Activated T-cell treated with anti-CD3 and anti-CD28 coated beads, Interleukin-2, amount 50 U/mL, for 48 hours (primary cell): ENCODE measurements at regions not wholly inside any gene's neighbourhood (a gene's known extent, or its start where the extent isn't known, plus 50 kb on each side); places are given as distances from the start of the nearest gene placed in this dataset.

Experiments used
- DNase-seq, 2 experiments: peaks; one replicate each; pipeline ENCODE4 v3.0.0-alpha.2; 2020

GRCh38 chr12:19627719-19628118 is 188.4 kb downstream of the AEBP2 start:
- no peak for DNase-seq

- no peak for DNase-seq
Measured at GRCh38 chr12:19630536-19630935, 191.2 kb downstream of the AEBP2 start.

GRCh38 chr12:19633194-19633593 is 193.9 kb downstream of the AEBP2 start:
- no peak for DNase-seq

- no peak for DNase-seq
Measured at GRCh38 chr12:19633641-19634040, 194.3 kb downstream of the AEBP2 start.

- no peak for DNase-seq
Measured at GRCh38 chr12:19639781-19640415, 200.6 kb downstream of the AEBP2 start.

GRCh38 chr12:19641235-19642080 is 202.2 kb downstream of the AEBP2 start:
- DNase-seq: no peak

GRCh38 chr12:19642345-19642744 is 203.1 kb downstream of the AEBP2 start:
- DNase-seq: no peak

GRCh38 chr12:19643635-19644034 is 204.3 kb downstream of the AEBP2 start:
- DNase-seq: no peak

GRCh38 chr12:19644571-19644970 is 205.3 kb downstream of the AEBP2 start:
- no peak for DNase-seq

- no peak for DNase-seq
Measured at GRCh38 chr12:19645823-19646222, 206.5 kb downstream of the AEBP2 start.

GRCh38 chr12:19646599-19646998 is 207.3 kb downstream of the AEBP2 start:
- no peak for DNase-seq

GRCh38 chr12:19647806-19648556 is 208.7 kb downstream of the AEBP2 start:
- no peak for DNase-seq

GRCh38 chr12:19648591-19648990 is 209.3 kb downstream of the AEBP2 start:
- no peak for DNase-seq

- no peak for DNase-seq
Measured at GRCh38 chr12:19652386-19652785, 213.1 kb downstream of the AEBP2 start.

- DNase-seq: no peak
Measured at GRCh38 chr12:19654650-19655376, 215.5 kb downstream of the AEBP2 start.

- DNase-seq: no peak
Measured at GRCh38 chr12:19657118-19657731, 217.9 kb downstream of the AEBP2 start.

GRCh38 chr12:19657732-19658130 is 218.4 kb downstream of the AEBP2 start:
- DNase-seq: no peak

- no peak for DNase-seq
Measured at GRCh38 chr12:19659086-19659485, 219.8 kb downstream of the AEBP2 start.

GRCh38 chr12:19659501-19659900 is 220.2 kb downstream of the AEBP2 start:
- DNase-seq: no peak

- DNase-seq: no peak
Measured at GRCh38 chr12:19665121-19665900, 226.0 kb downstream of the AEBP2 start.

- no peak for DNase-seq
Measured at GRCh38 chr12:19666070-19666469, 226.8 kb downstream of the AEBP2 start.

GRCh38 chr12:19669793-19670192 is 230.5 kb downstream of the AEBP2 start:
- DNase-seq: no peak
